Stimulated activated CD8-positive, alpha-beta memory T cell treated with anti-CD3 and anti-CD28 coated beads, Interleukin-2, amount 100 ng/mL, for 1 hour (primary cell): ENCODE measurements at regions not wholly inside any gene's neighbourhood (a gene's known extent, or its start where the extent isn't known, plus 50 kb on each side); places are given as distances from the start of the nearest gene placed in this dataset.

Source experiments
- DNase-seq, 2 donors: peaks; one replicate each; pipeline ENCODE4 v3.0.0-alpha.2; 2020; ENCODE audit warnings: low read depth in 2 of 2

DNA sequence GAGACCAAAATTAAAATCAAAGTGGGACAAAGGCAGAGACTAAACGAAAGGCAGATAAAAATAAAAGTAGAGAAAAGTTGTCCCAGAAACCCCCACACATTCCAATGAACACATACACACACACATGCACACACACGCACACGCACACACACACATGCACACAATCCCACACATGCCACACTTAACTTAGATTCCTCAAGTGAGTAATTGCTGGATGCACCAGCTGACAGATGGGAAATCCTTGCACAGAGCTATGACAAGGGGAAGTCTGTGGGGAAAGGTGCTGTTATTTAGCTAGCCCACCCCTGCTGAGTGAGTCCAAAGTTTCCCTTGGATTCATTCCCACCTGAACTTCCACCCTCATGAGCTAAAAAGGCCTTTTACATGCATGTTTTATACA is 233.9 kb downstream of the RAB28 start:
- DNase-seq, result no peak

DNA sequence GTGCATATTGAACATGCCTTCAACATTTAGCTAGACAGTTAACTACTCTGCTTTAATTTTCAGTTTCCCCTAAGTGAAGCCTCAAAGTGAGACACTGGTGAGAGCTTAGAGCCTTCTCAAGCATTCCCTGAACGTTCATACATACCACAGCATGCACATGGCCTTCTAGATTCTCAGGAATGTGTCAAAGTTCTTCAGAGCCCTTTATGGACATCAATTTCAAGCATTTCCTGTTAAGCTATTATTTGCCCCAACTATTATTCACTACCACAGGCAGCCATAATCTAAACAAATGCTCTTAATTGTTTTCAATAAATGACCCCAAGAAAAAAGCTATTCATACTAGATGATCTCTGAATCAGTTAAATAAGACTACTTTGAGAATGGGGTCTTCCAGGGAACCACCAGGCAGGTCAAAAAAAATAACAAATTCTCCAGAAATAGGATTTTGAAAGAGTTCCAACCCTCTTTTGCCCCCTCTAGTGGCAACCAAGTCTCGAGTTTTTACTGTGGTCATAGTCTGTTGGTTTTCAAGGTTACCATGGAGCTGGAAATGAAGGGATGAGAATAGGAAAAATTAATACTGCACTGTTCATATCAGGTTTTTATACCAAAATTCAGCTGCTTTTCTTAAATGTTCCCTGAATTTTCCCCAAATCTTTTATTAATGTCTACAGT is 235.4 kb downstream of the RAB28 start:
- no peak for DNase-seq

DNA sequence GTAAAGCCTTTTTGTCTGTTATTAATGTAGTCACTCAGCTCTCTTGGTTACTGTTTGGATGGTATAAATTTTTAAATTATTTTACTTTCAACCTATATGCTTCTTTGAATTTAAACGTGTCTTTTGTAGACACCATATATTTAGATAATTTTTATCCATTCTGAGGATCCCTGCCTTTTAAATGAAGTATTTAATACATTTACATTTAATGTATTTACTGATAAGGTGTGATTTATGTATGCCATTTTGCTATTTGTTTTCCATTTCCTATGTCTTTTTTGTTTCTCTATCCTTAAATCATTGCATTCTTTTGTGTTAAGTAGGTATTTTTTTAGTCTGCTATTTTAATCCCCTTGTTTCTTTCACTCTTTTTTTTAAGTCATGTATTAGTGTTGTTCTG is 238.0 kb downstream of the RAB28 start:
- no peak for DNase-seq

DNA sequence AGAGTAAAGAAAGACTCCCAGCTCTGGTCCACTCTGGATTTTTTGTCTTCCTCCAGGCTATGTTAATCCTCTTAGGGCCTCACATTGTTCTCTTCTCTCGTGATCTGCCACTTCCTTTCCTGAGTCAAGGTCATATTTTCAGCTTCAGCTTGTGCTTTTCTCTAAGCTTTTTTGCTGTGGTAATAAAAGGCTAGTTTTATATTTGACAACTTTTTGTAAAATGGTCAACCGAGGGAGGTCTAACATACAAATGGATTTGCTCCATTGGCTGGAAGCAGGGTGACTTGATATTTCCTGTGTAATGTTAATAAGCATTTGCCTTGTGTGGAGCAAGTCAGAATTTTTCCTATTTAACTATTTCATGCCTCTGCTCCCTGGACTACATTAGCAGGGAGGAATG is 239.7 kb downstream of the RAB28 start:
- DNase-seq, result no peak

DNA sequence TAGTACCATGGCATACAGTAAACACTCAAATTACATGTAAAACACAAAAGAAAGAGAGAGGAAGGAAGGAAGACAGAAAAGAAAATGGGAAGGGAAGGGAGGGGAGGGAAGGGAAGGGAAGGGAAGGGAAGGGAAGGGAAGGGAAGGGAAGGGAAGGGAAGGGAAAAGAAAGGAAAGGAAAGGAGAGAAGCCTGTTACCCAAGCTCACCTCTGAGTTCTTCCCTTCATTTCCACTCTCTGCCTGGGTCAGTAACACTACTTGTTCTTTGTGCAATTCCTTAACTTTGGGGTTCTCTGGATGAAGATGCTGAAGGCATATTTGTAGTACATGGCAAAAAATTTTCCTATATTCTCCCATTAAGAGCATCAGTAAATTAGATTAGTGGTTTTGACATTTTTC is 241.0 kb downstream of the RAB28 start:
- DNase-seq, result no peak

DNA sequence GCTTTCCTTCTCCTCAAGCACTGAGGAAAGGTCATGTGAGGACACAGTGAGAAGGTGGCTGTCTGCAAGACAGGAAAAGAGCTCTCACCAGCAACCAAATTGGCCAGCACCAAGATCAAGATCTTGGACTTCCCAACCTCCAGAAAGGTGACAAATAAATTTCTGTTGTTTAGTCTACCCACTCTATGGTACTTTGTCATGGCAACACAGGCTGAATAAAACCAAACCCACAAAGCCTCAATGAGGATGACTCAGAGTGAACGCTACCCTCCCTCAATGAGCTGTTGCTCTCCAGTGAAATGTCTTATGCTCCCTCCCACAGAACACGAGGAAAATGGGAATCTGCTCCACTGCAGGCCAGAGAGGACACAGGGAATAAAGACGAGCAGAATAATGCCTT is 244.1 kb downstream of the RAB28 start:
- DNase-seq, result no peak

DNA sequence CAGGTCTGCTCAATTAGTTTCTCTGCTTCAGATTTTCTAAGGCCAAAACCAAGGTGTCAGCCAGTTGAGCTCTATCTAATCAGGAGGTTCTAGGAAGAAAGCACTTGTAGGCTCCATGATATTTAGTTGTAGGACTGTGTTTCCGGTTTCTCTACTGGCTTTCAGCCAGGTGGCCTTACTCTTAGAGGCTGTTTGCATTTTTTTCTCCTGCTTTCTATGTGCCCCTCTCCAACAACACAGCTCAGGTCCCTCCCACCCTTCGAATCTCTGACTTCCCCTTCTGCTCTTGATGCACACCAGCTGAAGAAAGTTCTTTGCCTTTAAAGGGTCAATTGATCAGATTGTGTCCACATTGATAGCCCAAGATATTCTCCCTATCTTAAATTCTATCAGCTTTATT is 245.2 kb downstream of the RAB28 start:
- DNase-seq, result no peak

DNA sequence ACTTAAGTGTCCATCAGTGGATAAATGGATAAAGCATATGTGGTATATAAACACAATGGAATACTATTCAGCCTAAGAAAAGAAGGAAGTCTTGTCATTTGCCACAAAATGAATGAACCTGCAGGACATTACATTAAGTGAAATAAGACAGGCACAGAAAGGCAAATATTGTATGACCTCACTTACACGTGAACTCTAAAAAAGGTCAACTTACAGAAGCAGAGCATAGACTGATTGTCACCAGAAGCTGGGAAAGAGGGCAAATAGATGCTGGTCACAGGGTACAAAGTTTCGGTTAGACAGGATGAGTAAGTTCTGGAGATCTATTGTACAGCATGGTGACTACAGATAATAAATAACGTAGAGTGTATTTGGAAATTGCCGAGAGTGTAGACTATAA is 247.7 kb downstream of the RAB28 start:
- DNase-seq, result no peak

DNA sequence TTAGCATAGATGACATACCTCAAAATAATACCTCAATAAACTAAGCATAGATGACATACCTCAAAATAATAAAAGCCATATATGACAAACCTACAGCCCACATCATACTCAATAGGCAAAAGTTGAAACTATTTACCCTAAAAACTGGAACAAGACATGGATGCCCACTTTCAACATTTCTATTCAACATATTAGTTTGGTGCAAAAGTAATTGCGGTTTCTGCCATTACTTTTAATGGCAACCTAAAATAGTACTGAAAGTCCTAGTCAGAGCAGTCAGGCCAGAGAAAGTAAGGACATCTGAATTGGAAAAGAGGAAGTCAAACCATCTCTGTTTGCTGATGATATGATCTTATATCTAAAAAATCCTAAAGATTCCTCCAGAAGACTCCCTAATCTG is 250.4 kb downstream of the RAB28 start:
- DNase-seq, result no peak

DNA sequence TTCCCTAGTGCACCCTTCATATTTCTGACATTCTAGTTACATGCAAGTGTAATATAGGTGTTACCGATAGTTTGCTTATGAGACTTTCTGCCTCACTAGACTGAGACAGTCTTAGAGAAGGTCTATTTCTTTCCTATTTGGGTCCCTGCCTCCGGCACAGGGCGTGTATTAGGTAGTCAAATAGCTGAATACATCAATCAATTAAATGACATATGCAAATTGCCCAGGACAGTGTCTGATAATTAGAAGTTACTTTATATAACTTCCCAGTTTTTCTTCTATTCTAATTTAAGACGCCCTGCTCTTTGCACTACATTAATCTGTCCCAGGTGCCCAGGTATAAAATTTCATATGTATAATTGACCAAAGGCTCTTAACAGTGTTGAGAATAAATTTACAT is 264.2 kb downstream of the RAB28 start:
- DNase-seq, result no peak

DNA sequence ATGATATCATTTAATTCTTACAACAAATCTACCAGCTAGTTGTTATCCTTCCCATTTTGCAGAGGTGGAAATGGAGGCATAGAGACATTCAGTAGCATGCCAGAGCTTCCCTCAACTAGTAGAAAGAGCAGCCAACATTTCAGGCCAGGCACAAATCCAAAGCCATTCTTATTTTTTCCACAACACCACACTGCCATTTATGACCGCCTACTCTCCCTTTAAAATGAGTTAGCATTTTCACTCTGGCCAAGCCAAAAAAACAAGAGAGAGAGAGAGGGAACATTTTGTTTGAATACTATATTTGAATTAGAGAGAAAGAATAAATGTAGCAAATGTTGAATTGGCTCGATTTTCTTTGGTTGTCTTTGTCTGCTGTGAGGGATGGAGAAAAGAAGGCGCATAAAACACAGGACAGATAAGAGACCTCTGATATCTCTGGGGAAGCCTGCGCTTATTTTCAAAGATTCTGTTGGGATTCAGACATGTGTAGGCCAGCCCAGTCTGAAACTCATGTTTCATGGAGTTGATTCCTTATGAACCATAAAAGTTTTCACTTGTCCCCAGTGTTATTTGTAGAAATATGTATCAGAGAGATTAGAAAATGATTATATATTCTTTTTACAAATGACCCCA is 265.7 kb downstream of the RAB28 start:
- no peak for DNase-seq

DNA sequence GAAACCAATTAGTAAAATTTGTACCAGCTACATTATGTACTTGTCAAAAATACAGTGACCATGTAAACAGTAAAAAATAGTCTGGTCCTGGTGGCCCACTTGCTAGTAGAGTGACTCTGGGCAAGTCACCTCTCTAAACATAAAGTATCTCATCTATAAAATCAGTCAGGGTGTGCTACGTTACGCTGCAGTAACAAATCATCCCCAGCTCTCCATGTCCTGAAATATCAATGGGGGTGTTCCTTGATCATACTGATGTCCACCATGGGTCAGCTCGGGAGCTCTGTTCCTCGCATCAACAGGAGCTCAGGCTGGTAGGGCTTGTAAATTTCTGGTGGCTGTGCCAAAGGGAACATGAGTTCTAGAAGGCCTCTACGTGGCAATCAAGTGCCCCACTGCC is 268.6 kb downstream of the RAB28 start:
- no peak for DNase-seq

DNA sequence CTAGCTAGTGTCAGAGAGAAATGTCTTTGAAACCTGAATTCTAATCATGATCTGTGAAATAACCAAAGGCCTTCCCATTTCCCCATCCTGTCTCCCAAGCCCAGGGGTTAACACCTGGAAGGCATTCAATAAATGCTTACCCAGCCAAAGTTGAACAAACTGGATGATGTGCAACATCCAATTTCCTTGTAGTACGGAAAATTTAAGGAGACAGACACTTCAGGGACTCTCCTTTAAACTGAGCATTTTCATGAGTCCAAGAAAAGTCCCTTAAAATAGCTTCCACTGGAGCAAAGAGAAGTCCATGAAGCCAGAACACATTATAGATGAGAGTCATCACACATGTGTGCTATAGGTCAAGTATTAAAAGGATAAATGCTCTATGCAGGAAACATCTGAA is 271.2 kb downstream of the RAB28 start:
- no peak for DNase-seq

DNA sequence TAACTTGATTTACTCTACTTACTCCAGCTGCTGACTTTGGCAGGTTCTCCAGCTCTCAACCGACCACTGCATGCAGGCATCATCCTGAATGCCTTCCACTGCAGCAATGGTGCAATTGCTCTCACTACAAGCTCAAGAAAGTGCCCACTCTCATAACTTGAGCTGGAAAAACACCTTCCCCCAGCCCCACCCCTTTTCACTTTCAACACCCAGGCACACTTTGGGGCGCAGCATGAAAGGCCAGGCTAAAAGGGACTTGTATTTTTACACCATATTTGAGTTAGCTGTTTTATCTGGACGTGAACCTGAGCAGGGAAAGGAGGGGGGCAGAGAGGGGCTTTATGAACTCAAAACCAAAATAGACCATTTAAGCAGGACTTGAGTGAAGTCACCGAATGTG is 274.5 kb downstream of the RAB28 start:
- no peak for DNase-seq

DNA sequence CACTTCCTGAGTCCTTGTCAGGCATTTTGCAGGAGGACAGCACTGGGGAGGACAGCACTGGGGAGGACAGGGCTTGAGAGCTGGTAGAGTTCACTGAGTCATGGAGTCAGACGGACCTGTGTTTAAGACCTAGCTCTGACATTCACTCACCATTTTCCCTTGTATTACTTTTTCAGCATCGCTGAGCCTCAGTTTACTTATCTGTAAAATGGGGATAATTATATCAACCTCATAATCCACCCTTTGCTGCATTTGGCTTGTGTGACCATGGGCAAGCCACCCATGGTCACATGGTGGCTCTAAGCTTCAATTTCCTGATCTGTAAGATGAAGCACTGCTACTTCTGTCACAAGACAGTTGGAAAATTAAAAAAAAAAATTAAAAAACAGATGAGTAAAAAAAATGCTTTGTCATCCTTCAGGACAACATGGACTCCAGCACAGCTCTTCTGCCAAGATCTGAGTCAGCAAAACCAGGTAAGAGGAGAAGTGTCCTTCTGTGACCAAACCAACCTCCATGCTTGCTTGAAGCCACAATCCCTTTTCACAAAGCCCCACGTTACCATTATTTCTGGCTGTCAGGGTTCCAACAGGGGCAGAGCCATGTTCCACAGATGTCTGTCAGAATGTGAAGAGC is 275.5 kb downstream of the RAB28 start:
- no peak for DNase-seq

DNA sequence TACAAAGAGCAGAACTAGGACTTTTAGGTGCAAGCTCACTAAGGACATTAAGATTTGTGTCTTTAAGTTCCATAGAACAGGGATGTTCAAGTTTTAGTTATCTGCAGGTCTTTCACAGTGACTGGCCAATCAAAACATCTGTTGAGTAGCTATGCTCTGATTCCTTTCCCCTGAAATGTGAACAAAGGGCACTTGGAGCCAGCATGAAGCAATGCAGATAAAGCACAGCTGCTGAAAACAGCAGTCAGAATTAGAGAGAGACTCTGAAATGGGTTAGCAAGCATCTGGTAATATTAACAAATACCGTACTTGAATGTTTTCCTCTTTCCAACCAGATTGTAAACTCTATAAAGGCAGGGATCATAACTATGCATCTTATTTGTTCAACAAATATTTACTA is 276.9 kb downstream of the RAB28 start:
- no peak for DNase-seq

DNA sequence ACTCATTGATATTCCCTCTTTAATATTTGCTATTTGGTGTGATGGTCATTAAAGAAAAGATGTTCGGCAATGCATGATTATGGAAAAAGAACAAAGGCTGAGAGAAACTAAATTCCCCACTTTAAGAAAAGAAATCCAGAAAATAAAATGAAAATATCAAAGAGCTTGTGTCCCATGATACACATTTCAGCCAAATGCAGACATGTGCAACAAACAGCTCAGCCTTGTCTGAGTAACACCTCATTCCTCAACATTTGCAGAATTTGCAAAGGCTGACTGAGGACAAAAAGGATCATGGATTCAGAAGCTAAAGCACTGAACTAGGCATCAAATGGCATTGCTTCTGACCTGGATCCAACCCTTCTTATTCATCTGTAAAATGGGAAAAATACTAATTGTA is 281.0 kb downstream of the RAB28 start:
- DNase-seq, result no peak

DNA sequence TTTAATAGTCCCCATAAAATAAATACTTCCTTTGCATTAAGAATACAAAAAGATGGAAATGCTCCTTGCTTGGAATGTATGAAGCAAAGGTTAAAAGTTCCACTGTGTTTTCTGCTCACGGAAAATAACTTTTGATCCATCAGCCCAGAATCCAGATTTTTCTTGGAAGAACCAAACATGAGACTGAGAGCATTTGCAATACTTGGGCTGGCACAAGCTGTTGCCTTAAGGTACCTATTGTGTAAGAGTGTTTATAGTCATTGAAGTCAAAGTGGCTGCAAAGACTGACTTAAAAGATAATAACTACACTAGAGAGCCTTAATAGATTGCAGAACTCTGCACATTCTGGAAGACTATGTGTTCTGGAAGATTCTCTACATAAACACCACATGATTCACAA is 281.4 kb downstream of the RAB28 start:
- no peak for DNase-seq

DNA sequence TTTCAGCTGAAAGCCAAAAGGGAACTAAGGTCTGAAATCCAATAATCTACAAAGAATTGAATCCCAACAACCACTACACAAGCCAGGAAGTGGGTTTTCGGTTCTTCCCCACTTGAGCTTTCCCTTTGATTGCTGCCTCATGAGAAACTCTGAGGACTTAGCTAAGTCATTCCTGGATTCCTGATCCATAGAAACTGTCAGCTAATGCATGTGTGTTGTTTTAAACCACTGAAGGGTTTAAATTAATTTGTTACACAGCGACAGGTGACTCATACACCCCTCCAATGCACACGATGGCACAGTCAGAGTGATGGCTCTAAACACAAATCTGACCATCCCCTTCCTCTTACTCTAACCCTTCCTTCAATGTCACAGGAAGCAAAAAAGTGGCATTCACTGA is 282.9 kb downstream of the RAB28 start:
- no peak for DNase-seq

DNA sequence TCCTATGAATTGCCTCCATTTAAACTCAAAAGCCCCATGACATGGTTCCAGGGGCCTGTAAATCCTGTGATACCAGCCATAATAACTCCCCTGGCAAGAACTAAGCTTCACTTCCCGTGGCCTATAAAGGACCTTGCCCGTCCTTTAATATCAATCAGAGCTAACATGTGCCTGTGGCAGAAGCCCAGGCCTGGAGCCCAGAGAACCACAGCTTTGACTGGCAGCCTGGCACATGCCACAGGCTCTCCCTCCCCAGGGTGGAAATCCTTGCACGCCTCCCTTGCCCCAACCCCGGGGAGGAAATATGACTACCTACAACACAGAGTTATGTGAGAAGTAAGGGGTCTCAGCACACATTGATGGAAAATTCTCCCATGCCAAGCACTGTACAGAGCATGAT is 287.4 kb downstream of the RAB28 start:
- no peak for DNase-seq

DNA sequence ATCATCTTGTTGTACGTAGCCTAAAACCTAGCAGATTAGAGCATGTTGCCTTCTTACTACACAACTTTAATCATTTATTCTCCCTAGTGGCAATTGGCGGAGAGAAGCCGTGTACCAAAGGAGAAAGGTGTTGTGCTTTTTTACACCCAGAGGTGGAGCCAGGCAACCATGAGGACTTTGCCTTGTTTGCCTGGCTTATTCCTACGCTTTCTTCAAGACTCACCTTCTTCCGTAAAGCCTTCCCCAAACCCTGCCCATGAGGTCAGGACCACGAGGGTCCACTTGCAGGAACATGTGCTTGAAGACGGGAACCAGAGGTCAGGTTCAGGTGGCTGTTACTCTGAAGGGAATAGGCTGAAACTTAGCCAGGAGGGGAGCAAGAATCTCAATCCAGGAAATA is 290.5 kb downstream of the RAB28 start:
- no peak for DNase-seq

DNA sequence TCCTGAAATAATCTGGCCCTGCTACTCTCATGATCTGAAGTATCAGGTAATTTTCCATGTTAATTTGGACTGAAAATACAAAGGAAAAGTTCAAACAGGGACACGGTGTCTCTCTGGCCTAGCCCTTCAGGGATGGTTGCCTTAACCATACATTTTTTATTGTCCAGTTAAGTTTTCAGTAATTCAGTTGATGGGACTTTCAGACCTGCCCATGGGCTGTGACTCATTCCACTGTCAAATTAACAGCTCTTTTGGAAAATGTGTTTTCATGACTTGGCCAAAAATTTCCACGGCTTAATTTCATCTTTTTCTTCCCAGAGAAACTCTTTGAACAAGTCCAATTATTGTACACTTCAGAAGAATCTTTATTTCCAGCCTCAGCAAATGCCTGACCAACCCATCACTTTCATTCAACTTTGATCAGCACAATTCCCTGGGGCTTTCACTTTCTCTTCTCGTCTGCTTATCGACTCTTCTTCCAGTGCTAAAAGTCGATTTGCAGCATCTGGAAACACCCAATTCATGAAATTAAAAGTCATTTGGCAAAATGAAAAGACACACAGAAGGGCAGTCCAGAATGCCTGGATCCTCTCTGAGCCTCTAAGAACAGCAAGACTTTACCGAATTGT is 293.9 kb downstream of the RAB28 start:
- DNase-seq, result no peak

DNA sequence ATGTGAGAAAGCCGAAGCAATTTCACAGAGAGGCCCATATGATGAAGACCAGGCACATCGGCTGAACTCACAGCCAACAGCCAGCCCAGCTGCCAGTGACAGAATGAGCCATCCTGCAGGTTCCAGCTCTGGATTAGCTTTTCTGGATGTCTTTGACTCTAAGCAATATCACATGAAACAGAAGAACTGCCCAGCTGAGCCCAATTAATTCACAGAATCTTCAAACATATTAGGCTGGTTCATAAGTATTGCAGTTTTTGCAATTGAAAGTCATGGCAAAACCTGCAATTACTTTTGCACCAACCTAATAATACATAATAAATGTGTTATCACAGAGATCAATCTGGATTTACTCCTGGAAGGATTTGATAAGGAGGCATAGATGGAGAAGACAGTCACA is 299.9 kb downstream of the RAB28 start:
- DNase-seq, result no peak
